Heart left ventricle (tissue), 13 donors: ENCODE measurements at regions not wholly inside any gene's neighbourhood (a gene's known extent, or its start where the extent isn't known, plus 50 kb on each side); places are given as distances from the start of the nearest gene placed in this dataset.

Source experiments
- CTCF ChIP-seq, 12 donors: fragments of 200-600 bp; sonication (generic) in 4 of 12; IDR thresholded peaks; one replicate each; pipeline versions ENCODE4 v1.5.0 to v1.8.0; 2018 to 2022; ENCODE audit warnings: antibody characterized with exemption in 12 of 12, mild to moderate bottlenecking in 5 of 12
- POLR2A ChIP-seq, 2 donors: fragments of 450-650 bp; IDR thresholded peaks; one replicate each; pipeline ENCODE4 v1.6.1; 2017; ENCODE audit warnings: antibody characterized with exemption in 2 of 2, mild to moderate bottlenecking in 2 of 2, moderate library complexity in 2 of 2
- donor health status: ischemic (EF 13 %, LVEDD 7.1; RV severe dilation, severe dysfunction).
- donor health status: DM: no; HTN: yes; CAD: no.
- donor health status: DM: no; HTN: no; CAD: no.
- donor health status: ischemic (EF 25% LVEDD 6.9; RV normal size, moderate dysfunction).
- donor health status: ischemic (EF 25% LVEDD 5.7; RV mildly dilated, moderate dysfunction).
- donor health status: ischemic (EF 35%, LVEDD 5.7; RV mildly dilated, moderate dysfunction).
- donor health status: nonischemic (EF 11% LVEDD 7.7; RV severe dilation, severe dysfunction).
- donor health status: DM: yes; HTN: yes; CAD: no.
- donor health status: PGD.
- donor health status: ischemic (EF 29% LVEDD 5.4; RV normal size, mild dysfunction).
- donor health status: nonischemic (EF 23%, LVEDD 6.1; RV moderate dilation, normal function).

- no peak for TF ChIP-seq POLR2A (IDR thresholded peaks at IDR 0.05)
- no peak for TF ChIP-seq CTCF (IDR thresholded peaks at IDR 0.05)
These were observed 608.4 kb downstream of the ANKRD50 start for GRCh38 chr4:124104101-124104500.
